GM21360 (cell line): ENCODE measurements at regions not wholly inside any gene's neighbourhood (a gene's known extent, or its start where the extent isn't known, plus 50 kb on each side); places are given as distances from the start of the nearest gene placed in this dataset.

ENCODE experiments used
- ATAC-seq: cut with Tn5 transposase; IDR thresholded peaks from one replicate; pipeline ENCODE4 v1.9.1; 2021; ENCODE audit warnings: mild to moderate bottlenecking, moderate library complexity; ENCODE audit not compliant: unreplicated experiment

DNA sequence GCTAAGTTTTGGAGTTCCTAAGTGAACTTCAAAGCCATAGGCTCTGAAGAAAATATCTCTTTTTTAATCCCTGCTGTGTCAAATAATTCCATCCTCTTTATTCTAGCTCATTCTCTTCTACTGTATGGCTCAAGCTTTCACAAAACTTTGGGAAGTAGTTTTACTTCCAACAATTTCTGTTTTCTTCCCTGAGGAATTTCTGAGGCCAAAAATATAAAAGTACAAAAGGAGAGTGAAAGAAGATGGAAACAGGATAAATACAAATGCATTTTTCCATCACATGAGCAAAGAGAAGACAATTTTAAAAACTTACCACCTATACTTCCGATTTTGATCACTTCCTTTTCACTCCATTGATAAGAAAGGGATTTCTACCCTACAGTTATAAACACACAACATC is 585.7 kb upstream of the DAB2 start:
- ATAC-seq: no peak

DNA sequence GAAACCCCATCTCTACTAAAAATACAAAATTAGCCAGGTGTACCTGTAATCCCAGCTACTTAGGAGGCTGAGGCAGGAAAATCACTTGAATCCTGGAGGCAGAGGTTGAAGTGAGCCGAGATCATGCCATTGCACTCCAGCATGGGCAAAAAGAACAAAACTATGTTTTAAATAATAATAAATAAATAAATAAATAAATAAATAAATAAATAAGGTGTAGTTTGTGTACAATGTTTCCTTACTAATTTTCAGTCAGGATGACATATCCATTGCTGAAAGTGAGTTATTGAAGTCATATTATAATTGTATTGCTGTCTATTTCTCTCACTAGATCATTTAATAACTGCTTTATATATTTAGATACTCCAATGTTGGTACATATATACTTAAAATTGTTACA is 581.5 kb upstream of the DAB2 start:
- ATAC-seq: no peak

DNA sequence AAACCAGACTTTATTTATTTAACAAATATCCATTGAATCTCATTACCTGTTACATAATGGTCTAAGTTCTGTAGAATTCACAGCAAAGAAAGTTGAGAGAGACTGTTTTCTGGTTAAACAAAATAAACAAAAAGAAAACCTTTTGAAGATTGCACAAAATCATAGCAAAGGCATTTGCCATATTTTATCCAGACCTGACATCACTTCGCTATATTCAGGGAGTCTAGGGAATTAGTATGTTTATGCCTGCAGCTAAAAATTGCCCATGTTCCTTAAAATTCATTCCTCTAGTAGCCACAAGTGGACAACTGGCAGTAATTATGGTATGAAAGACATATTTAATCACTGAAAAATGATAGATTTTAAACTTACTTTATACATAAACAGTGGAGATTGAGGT is 577.0 kb upstream of the DAB2 start:
- no peak for ATAC-seq

DNA sequence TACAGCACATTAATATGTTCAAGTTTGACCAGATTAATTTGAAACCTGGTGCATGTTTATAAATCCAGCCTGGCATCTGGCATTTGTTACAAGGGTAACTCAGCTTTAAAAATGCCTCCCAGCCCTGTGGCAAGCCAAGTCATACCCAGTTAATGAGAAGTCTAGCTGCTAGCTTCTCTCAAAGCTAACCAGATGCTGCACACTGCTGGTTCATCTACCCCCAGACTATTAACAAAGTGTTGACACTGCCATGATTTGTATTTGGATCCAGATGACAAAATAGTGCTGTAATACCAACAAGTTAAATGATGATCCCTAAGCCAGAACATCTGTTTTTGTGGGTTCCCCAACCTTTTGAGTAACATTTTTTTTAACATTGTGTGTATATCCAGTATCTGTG is 573.7 kb upstream of the DAB2 start:
- no peak for ATAC-seq

GRCh38 chr5:39995990-39996389 is 571.2 kb upstream of the DAB2 start:
- ATAC-seq: no peak

DNA sequence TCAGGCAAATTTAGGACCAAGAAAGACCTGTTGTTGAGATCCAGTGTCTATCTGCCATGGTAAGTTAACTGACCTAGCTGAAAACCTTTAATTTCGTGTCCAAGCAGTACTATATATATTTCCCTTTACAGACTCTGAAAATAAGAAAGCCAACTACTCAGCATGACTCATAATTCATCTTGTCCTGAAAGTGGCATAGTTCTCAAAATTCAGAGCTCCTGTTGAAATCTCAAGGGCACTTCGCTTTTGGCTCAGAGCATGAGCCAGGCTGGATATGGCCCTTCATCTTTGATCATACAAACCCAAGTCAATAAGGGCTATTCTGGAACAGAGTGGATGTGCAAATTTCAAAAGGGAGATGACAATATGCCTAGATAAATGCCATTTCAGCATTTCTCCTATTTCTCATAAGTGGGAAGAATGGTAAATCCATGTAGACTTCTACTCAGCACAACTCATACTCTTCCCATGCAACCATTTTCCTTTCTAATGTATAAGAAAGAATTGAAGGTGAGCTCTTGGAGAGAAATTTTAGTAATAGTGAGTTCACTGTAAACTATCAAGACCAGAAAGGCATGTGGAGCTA is 567.9 kb upstream of the DAB2 start:
- no peak for ATAC-seq

- no peak for ATAC-seq
Measured at GRCh38 chr5:39986614-39987013, 561.8 kb upstream of the DAB2 start.

- ATAC-seq: no peak
Measured at GRCh38 chr5:39980056-39980455, 555.3 kb upstream of the DAB2 start.

DNA sequence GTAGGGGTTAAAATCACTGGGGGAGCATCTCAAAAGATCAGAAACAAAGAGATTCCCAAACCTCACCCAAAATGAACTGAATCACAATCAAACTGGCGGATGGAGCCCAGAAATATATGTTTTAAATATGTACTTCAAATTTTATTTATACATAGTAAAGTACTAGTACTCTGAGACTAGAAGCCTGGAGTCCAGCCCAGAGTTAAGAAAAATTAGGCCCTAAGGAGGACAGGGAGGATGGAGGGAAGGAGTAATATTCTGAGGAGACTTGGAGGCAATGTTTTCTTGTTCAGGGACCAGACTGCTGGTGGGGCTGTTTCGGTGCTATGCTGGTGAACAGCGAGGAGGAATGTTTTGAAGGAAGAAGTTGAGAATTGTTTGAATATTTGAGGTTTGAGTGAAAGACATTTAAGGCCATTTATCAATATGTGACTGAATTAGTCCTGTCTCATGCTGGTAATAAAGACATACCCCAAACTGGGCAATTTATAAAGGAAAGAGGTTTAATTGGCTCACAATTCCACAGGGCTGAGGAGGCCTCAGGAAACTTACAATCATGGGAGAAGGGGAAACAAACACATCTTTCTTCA is 552.4 kb upstream of the DAB2 start:
- no peak for ATAC-seq

- no peak for ATAC-seq
Measured at GRCh38 chr5:39970117-39970798, 545.5 kb upstream of the DAB2 start.

DNA sequence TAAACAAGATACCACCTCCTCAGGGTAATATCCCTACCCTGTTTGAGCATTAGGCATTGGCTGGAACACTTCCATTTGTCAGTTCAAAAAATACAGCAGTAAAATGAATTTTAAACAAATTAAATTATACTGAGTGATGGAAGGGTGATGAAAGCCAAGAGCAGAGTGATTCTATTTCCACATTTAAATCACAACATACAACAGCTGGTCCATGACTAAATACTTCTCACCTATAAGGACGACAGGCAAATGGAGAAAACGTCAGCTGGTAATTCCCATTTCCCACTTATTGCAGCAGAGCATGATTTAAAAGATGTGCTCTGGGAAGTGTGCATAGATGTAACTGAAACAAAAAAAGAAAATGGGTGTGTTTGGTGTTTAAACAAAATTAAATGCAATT is 543.6 kb upstream of the DAB2 start:
- no peak for ATAC-seq

GRCh38 chr5:39955156-39955555 is 530.4 kb upstream of the DAB2 start:
- no peak for ATAC-seq

GRCh38 chr5:39951070-39951469 is 526.3 kb upstream of the DAB2 start:
- ATAC-seq: no peak

DNA sequence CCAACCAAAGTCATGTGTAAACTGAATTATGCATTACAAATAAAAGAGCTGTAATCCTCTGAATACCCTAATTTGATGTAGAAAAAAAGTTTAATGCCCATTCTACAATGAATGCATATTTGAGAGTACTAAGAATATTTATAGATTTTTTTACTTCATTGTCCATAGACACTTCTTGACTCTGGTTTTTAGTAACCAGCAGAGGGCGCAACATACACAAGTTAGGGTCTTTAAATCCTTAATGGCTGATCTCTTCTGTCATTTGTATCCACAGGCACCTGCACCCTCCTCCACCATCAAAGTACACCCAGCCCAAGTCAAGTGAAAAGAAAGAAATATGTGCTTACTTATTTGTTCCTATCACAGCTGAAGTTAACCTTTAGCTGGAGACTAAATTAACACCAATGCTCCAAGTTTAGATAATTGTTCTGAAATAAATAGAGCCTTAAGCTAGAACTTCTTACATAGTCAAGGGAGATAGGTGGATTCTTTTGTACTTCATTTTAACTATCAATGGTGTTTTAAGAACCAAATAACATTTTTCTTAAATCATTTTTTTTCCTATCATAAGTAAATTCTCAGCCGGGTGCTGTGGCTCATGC is 524.2 kb upstream of the DAB2 start:
- ATAC-seq: peak; percentile 92

- no peak for ATAC-seq
Measured at GRCh38 chr5:39948341-39948740, 523.6 kb upstream of the DAB2 start.

GRCh38 chr5:39947657-39948056 is 522.9 kb upstream of the DAB2 start:
- no peak for ATAC-seq

- no peak for ATAC-seq
Measured at GRCh38 chr5:39946356-39947045, 521.7 kb upstream of the DAB2 start.

- no peak for ATAC-seq
Measured at GRCh38 chr5:39945870-39946269, 521.1 kb upstream of the DAB2 start.

- ATAC-seq: no peak
Measured at GRCh38 chr5:39943811-39944210, 519.0 kb upstream of the DAB2 start.

- no peak for ATAC-seq
Measured at GRCh38 chr5:39942606-39943005, 517.8 kb upstream of the DAB2 start.

- ATAC-seq: no peak
Measured at GRCh38 chr5:39941416-39941815, 516.6 kb upstream of the DAB2 start.

DNA sequence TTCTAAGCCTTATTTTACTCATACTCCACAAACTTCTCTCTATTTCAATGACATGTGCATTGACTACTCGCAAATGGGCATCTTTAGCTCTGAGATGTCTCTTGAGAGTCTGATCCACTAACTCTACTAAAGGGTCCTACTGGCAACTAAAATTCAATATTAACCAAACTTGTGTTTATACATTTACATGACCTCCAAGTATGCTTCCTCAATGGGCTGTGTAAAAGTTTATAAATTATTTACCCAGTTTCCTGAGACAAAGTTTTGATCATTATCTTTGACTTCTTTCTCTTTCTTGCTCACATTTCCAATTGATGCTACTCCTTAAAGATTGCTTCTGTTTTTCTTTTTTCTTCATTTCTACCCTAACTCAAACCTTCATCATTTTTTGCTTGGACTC is 510.1 kb upstream of the DAB2 start:
- no peak for ATAC-seq
